ENCODE measurements at regions not wholly inside any gene's neighbourhood (a gene's known extent, or its start where the extent isn't known, plus 50 kb on each side); places are given as distances from the start of the nearest gene placed in this dataset.

- no peak for DNase-seq
These were observed 261.9 kb downstream of the CTTN start for GRCh38 chr11:70660059-70660888.

GRCh38 chr11:70660889-70661197, 262.5 kb downstream of the CTTN start:
- no peak for DNase-seq

DNA sequence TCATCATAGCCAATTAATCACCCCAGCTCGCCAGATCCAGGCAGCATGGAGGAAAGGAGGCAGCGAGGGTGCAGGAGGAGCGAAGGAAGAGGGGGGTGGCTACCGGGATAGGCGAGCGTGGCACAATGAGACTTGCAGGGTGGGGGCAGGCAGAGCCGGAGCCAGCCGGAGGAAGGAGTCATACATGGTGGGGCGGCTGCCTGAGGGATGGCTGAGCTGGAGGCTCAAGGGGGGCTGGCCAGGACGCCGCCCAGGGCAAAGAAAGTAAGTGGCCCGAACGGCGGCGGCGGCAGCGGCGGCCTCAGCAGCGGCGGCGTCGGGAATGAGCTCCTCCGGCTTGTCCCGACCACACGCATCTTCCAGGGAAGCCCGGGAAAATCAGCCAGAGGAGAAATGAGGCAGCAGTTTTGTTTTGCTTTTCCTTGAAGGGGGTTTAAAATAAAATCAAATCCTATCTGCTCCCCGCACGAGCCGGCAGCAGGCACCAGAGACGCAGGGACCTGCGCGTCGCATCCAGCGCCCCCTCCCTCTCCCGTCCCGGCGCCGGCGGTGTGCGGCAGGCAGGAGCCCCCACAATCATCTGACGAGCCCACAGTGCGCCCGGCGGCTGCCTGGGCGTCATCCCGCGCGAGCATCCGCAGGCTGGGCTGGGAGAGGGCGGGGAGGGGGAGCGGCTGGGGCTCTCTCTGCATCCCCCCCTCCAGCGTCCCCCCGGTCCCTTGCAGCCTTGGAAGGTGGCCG, 263.6 kb downstream of the CTTN start:
- no peak for DNase-seq

DNA sequence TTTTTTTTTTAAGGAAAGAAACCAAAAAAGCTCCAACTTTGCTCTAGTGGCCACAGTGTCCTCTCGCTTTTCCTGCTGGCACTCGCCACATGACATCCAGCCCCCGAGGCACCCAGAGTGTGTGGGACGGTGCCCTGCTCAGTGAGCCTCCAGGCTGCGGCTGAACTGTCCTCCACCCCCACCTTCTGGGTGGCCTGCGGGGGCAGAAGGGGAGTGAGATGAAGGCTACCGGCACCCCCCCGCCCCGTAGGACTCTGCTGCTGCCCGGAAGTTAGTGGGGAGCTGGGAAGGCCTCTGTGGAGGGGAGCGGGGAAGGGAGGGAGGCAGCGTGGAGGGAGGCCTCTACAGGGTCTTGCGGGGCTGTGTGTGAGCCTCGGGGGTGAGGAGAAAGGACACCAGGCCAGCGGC, 264.4 kb downstream of the CTTN start:
- no peak for DNase-seq

DNA sequence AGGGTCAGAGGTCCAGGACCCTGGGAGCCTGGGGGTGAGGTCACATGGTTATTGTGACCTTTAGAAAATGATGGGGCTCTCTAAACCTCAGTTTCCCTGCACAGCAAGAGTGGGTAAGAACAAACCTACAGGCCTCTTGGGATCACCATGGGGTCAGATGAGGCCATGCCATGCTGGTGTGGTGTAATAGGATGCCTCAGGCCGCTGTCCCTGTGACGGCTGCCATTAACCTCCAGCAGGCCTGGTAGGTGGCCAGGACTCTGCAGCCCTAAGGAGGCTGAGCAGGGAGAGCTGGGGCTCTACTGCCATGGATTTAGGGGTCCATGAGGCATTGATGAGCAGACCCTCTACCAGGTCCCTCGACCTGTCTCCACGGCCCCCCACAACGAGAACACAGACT, 265.5 kb downstream of the CTTN start:
- no peak for DNase-seq

- no peak for DNase-seq
These were observed 268.0 kb downstream of the CTTN start for GRCh38 chr11:70666311-70666710.

DNA sequence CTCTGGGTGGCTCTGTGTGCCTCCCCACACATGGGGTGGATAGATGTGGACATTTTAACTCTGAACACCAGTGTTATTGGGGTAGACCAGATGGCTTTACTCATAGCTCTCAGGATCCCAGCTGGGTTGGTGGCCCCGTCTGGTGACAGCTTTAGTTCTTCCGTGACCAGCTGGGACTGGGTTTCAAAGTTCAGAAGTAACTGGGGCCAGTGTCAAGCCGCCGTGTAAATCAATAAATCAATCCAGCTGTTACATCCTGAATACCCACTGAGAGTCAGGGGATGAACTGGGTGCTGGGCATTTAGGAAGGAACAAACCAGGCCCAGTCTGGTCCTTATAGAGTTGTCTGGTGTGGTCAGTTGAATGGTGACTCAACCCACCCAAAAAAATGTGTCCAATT, 269.4 kb downstream of the CTTN start:
- no peak for DNase-seq

DNA sequence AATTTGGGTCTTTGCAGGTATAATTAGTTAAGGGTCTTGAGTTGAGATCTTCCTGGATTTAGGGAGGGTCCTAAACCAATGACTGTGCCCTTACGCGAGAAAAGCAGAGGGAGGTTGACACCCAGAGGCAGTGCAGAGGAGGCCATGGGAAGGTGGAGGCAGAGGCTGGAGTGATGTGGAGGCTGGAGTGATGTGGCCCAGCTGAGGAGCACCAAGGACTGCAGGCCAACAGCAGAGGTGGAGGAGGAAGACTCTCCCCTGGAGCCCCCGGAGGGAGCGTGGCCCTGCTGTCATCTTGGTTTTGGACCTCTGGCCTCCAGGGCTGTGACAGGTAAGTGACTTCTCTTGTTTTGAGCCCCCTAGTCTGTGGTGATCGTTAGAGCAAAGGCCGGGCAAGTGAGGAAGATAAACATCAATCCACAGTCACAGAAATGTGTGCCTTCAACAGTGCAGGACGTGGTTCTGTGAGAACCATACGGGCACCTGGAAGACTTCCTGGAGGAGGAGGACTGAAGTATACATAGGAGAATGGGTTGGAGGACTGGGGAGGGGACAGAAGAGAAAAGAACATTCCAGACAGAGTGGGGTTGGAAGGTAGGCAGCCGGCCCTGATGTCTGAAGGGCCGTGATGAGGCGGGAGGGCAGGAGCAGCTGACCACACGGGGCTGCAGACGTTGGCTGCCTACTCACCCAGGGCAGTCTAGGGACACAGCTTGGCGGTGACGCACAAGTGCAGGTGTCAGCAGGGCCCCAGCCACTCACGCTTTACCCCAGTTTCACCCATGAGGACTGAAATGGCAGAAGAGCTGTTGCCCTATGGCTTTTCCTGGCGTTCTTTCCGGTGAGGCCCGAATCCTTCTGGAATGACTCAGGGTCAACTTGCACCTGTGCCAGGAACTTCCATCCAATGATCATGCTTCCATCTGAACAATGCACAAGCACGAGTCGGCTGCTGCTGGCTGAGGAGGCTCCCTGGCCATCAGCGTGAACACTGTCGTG, 270.2 kb downstream of the CTTN start:
- DNase-seq = no peak

GRCh38 chr11:70669281-70669680, 271.0 kb downstream of the CTTN start:
- DNase-seq = no peak

GRCh38 chr11:70669871-70670675, 271.7 kb downstream of the CTTN start:
- no peak for DNase-seq

GRCh38 chr11:70670676-70671034, 272.3 kb downstream of the CTTN start:
- DNase-seq = no peak

- DNase-seq = no peak
These were observed 272.8 kb downstream of the CTTN start for GRCh38 chr11:70671083-70671482.

GRCh38 chr11:70671611-70672010, 273.3 kb downstream of the CTTN start:
- no peak for DNase-seq

DNA sequence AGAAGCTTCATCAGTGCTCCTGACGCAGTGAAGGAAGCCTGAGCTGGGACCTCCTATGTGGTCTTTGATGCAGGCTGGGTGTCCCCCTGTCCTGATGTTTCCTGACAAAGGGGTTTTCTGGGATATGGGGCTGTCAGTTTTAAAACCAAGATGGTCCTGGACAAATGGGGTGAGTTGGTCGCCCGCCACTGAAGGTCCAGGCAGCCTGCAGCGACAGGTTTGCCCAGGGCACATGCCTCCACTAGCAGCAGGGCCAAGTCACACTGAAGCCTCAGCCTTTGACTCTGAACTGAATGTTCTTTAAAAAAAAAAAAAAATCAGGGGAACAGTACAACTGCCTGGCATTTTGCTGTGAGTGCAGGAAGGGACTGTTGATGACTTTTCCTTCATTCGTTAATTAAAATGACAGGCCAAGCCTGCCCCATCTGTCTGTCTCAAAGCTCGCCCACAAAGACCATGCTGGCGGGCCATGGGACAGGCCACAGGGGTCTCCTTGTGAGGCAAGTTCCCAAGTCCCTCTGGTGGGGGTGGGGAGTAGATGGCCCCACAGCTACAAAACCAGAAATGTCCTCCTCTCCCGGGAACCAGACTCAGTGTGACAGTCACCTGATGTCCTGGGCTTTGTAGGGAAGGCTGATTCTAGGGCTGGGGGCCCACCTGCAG, 274.8 kb downstream of the CTTN start:
- DNase-seq = no peak

GRCh38 chr11:70674605-70675004, 276.3 kb downstream of the CTTN start:
- DNase-seq = no peak

DNA sequence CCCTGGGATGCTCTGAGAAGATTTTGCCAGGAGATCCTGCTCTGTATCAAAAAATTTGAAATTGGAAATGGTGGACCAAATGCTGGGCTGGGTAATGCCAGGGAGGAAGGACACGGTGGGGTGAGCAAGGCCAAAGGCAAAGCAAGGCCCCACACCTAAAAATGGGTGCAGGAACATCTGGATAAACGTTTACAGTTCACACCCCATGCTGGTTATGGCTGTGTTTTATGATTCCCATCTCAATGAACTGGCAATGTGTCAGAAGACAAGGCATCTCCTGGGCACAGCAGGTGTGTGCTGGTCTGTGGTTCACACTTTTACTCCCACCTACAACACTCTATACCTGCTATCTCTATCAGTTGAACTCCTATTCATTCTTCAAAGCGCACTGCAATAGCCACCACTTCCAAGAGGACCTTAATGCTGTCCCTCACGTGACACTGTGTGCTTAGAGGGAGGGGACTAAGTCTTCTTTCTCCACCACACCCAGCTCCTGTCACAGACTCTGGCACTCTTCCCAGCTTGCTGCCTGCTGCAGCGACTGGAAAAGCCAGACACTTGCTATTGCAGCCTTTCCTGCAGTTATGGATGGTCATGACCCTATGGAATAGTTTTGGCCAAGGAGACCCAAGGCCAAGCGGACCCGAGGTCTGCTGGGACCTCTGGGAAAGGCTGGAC, 277.5 kb downstream of the CTTN start:
- DNase-seq = no peak

DNA sequence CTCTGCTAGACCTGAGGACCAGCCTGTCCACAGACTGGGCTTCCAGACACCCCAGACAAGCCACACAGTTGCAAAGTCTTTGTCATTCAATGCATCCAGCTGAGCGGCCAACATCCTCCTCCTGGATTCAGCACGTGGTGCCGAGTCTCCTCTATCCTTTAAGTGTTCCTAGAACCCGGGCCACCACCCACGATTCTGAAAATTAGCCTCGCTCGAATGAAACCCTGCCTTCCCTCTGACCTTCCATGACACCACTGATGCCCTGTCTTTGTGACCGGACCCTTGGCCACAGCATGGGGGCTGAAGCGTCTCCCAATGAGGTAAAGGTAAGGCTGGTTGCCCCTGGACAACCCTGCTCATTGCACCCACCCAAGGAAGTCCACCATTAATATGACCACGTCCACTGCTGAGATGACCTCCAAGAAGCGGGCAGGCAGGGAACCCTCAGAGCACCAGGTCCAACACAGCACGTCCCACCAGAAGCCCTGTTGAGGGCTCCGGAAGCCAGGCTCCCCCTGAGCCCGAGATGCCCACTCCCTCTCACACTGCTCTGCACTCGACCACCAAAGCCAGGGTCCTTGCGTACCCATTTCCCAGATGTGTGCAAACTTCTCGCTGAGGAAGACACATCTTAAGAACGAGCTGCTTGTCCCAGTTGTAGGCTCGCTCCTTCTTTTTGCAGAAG, 279.0 kb downstream of the CTTN start:
- no peak for DNase-seq

- no peak for DNase-seq
These were observed 280.9 kb downstream of the CTTN start for GRCh38 chr11:70678931-70679900.

DNA sequence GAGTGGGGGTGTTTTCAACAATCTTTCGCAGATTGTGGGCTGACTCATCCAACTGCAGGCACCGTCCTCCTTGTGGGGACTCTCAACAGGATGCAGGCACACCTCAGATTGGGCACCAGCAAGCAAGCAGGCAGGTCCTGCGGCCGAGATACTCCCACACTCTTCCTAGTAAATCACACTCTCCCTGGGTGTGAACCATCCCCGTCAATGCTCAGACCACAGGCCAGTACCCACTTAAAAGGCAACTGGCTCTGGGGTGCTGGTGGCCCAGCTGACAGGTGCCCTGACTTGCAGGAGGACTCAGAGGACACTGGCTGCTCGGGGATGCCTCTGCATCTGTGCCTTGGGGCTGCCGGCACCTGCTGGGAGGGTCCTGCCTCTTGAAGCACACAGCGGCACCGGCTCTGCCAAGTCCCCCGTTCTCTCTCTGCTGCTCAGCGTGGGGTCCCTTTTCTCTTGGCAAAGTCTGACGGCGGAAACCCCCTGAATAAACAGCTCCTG, 282.5 kb downstream of the CTTN start:
- DNase-seq = no peak

Measured in effector CD8-positive, alpha-beta T cell (primary cell).